ENCODE measurements at regions not wholly inside any gene's neighbourhood (a gene's known extent, or its start where the extent isn't known, plus 50 kb on each side); places are given as distances from the start of the nearest gene placed in this dataset.
A peak's percentile ranks its signal among the peaks of the same experiment; 100 is the strongest.

DNA sequence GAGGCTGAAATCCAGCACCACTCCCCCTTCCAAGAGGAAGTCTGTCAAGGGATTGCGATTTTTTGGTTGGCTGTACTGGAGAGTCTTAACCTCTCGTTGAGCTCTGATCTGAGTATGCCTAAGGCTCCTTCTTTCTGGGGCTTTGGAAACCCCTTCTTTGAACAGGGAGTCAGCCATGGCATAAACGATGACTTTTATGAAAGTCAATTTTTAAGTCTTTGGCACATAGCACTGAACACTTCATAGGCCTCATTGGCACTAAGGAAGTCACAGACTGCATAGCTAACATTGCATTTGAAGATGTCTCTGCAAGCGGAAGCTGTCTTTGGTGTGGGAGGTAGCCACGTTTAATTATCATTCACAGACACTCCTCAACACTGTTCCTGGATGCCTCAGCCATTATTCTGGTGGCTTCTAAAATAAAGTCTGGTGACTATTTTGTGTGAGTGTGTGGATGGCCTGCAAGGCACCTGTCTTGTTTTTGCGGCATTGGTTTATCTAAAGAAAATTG lies 148.2 kb upstream of the NCK2 start:
- no peaks in the 10 kb centered on the region for H3K4me1 ChIP-seq (ENCODE audit: insufficient read depth)
- 64 to 70% methylated on average over 6 of the region's 6 CpGs for WGBS, 2 experiments (ENCODE audit: low coverage in 1 of 2, low lambda C conversion rate in 2 of 2, missing lambda C conversion rate in 2 of 2)
- no peaks in the 10 kb centered on the region for H4K20me1 ChIP-seq (ENCODE audit: insufficient read depth)
- no peak overlapping the region for H2AFZ ChIP-seq
- H3K27me3 ChIP-seq (replicated peaks; ENCODE audit: insufficient read depth) = no peaks in the 10 kb centered on the region
- no peak overlapping the region for H3K9ac ChIP-seq
- in situ Hi-C loops (cut with MboI) = no loop called here
- no peak overlapping the region for H3K4me3 ChIP-seq
- no peaks in the 10 kb centered on the region for H3F3A ChIP-seq (ENCODE audit: insufficient read depth)
- no peak for DNase-seq
- no peak overlapping the region for H3K4me2 ChIP-seq (ENCODE audit: unreplicated experiment)
- no peaks in the 10 kb centered on the region for H3K9me3 ChIP-seq (ENCODE audit: low read depth)
- TF ChIP-seq EZH2phosphoT487 (IDR thresholded peaks at IDR 0.05; ENCODE audit: insufficient read depth, low read depth) = no peak
- no peak for TF ChIP-seq EZH2 (IDR thresholded peaks at IDR 0.05; ENCODE audit: insufficient read depth, poor library complexity, severe bottlenecking)
- H3K9me2 ChIP-seq (ENCODE audit: insufficient read depth) = no peaks in the 10 kb centered on the region
- no peak overlapping the region for H3K27ac ChIP-seq
- H3K36me3 ChIP-seq (ENCODE audit: low read depth) = no peaks in the 10 kb centered on the region
- H3K79me2 ChIP-seq (ENCODE audit: insufficient read depth) = no peaks in the 10 kb centered on the region

DNA sequence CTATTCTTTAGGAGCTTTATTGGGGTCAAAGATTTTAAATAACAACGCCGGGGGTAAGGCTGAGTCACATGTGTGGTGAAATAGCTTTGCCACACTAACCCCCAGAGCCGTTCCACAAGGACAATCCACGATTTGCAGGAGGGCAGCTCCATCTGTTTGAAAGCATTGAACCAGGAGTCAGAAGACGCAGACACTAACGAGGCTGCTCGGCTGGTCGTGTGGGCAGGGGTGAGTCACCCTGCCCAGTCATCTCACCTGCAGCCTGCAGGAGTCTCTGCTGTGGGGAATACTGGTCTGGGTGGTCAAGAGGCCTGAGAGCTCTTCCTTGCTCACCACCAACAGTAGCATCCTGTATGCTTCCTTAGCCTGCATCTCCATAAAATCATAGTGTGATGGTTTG lies 149.2 kb upstream of the NCK2 start:
- WGBS, 2 experiments (ENCODE audit: low coverage in 1 of 2, low lambda C conversion rate in 2 of 2, missing lambda C conversion rate in 2 of 2) = 50 to 69% methylated on average over 8 of the region's 8 CpGs

DNA sequence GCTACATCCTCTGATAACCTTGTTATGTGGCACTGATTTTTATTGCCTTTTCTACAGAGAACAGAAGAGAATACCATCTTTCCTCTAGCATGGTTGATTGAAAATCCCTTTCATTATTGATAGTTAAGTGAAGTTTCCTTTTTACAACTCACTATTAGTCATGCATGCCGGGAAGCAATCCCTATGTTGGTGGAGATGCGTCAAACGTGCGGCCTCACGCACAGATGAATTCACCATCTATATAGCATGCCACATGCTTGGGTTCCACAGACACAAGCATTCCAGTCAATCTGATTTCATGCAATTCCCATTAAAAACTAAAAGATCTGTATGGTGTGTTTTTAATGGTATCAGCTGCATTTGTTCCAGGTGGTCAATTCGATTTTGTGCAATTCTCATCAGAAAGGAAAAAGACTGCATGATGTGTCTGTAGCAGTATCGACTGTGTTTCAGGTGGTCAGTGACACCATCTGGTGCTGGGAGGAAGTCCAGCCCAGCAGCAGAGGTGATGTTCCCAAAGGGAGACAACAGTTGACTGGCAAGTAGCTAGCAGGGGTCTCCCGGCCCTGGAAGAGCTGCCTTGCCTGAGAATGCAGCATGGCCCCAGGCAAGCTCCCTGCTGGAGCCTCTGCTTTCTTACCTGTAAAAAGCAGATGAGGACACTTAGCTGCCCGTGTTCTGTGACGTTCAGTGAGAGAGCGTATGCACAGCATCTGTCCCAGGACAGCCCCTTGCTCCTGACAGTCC lies 151.3 kb upstream of the NCK2 start:
- DNase-seq = peak; percentile 36
- TF ChIP-seq EZH2 (IDR thresholded peaks at IDR 0.05; ENCODE audit: insufficient read depth, poor library complexity, severe bottlenecking) (no peak), EZH2phosphoT487 (IDR thresholded peaks at IDR 0.05; ENCODE audit: insufficient read depth, low read depth) (no peak)
- Histone ChIP-seq H3K9ac (no peak overlapping the region), H3K4me2 (ENCODE audit: unreplicated experiment) (no peak overlapping the region), H4K20me1 (ENCODE audit: insufficient read depth) (no peaks in the 10 kb centered on the region), H3K27ac (no peak overlapping the region), H3F3A (ENCODE audit: insufficient read depth) (no peaks in the 10 kb centered on the region), H3K79me2 (ENCODE audit: insufficient read depth) (no peaks in the 10 kb centered on the region), H3K4me3 (no peak overlapping the region), H3K9me2 (ENCODE audit: insufficient read depth) (no peaks in the 10 kb centered on the region), H3K9me3 (ENCODE audit: low read depth) (no peaks in the 10 kb centered on the region), H3K4me1 (ENCODE audit: insufficient read depth) (no peaks in the 10 kb centered on the region), H3K36me3 (ENCODE audit: low read depth) (no peaks in the 10 kb centered on the region), H3K27me3 (replicated peaks; ENCODE audit: insufficient read depth) (no peaks in the 10 kb centered on the region), H2AFZ (no peak overlapping the region)
- in situ Hi-C loops (cut with MboI) = no loop called here
- 63 to 66% methylated on average over 11 of the region's 11 CpGs for WGBS, 2 experiments (ENCODE audit: low coverage in 1 of 2, low lambda C conversion rate in 2 of 2, missing lambda C conversion rate in 2 of 2)

More for the DNA sequence above, 149.2 kb upstream of the NCK2 start:
- no peaks in the 10 kb centered on the region for H3F3A ChIP-seq (ENCODE audit: insufficient read depth)
- TF ChIP-seq EZH2phosphoT487 (IDR thresholded peaks at IDR 0.05; ENCODE audit: insufficient read depth, low read depth) (no peak), EZH2 (IDR thresholded peaks at IDR 0.05; ENCODE audit: insufficient read depth, poor library complexity, severe bottlenecking) (no peak)
- no peaks in the 10 kb centered on the region for H3K4me1 ChIP-seq (ENCODE audit: insufficient read depth)
- no peak overlapping the region for H3K4me3 ChIP-seq
- H4K20me1 ChIP-seq (ENCODE audit: insufficient read depth) = no peaks in the 10 kb centered on the region
- H3K27me3 ChIP-seq (replicated peaks; ENCODE audit: insufficient read depth) = no peaks in the 10 kb centered on the region
- H3K9ac ChIP-seq = no peak overlapping the region
- in situ Hi-C loops (cut with MboI) = no loop called here
- DNase-seq = peak; percentile 26
- no peaks in the 10 kb centered on the region for H3K79me2 ChIP-seq (ENCODE audit: insufficient read depth)
- H2AFZ ChIP-seq = no peak overlapping the region
- H3K9me2 ChIP-seq (ENCODE audit: insufficient read depth) = no peaks in the 10 kb centered on the region
- no peaks in the 10 kb centered on the region for H3K36me3 ChIP-seq (ENCODE audit: low read depth)
- H3K4me2 ChIP-seq (ENCODE audit: unreplicated experiment) = no peak overlapping the region
- H3K9me3 ChIP-seq (ENCODE audit: low read depth) = no peaks in the 10 kb centered on the region
- no peak overlapping the region for H3K27ac ChIP-seq

DNA sequence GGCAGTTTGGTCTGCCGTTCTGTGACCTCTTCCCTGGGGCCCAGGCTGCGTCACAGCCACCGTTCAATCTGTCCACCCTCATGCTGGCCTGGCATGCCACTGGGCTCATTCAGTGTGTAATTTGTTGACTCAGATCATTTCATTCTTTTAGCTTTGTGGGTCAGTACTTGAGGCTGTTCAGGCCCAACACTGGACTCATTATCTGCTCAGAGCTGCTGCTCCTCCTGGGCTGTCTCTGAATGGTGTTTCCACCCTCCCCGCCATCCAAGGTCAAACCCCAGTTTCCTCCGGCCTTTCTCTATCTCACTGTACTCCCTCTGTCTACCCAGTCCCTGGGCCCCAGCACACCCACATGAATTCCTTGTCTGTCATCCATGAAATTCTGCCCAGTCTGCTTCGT lies 152.4 kb upstream of the NCK2 start:
- Histone ChIP-seq H3K27me3 (replicated peaks; ENCODE audit: insufficient read depth) (no peaks in the 10 kb centered on the region), H3K4me2 (ENCODE audit: unreplicated experiment) (no peak overlapping the region), H3K79me2 (ENCODE audit: insufficient read depth) (no peaks in the 10 kb centered on the region), H3K9me2 (ENCODE audit: insufficient read depth) (no peaks in the 10 kb centered on the region), H3K36me3 (ENCODE audit: low read depth) (no peaks in the 10 kb centered on the region), H3K27ac (no peak overlapping the region), H3K9me3 (ENCODE audit: low read depth) (no peaks in the 10 kb centered on the region), H3F3A (ENCODE audit: insufficient read depth) (no peaks in the 10 kb centered on the region), H4K20me1 (ENCODE audit: insufficient read depth) (no peaks in the 10 kb centered on the region), H3K4me3 (no peak overlapping the region), H2AFZ (no peak overlapping the region), H3K9ac (no peak overlapping the region), H3K4me1 (ENCODE audit: insufficient read depth) (no peaks in the 10 kb centered on the region)
- in situ Hi-C loops (cut with MboI) = no loop called here
- no peak for TF ChIP-seq EZH2phosphoT487 (IDR thresholded peaks at IDR 0.05; ENCODE audit: insufficient read depth, low read depth)
- no peak for TF ChIP-seq EZH2 (IDR thresholded peaks at IDR 0.05; ENCODE audit: insufficient read depth, poor library complexity, severe bottlenecking)
- DNase-seq = no peak
- 80 to 81% methylated on average over 6 of the region's 6 CpGs for WGBS, 2 experiments (ENCODE audit: low coverage in 1 of 2, low lambda C conversion rate in 2 of 2, missing lambda C conversion rate in 2 of 2)
